B cell (primary cell): ENCODE measurements at regions not wholly inside any gene's neighbourhood (a gene's known extent, or its start where the extent isn't known, plus 50 kb on each side); places are given as distances from the start of the nearest gene placed in this dataset.

Source experiments
- CTCF ChIP-seq: fragments of 200-600 bp; IDR thresholded peaks from one replicate; pipeline ENCODE4 v1.8.0; 2022; ENCODE audit warnings: antibody characterized with exemption, mild to moderate bottlenecking
- EZH2 ChIP-seq: IDR thresholded peaks from 2 replicates; pipeline ENCODE4 v1.6.1; 2012; ENCODE audit warnings: borderline replicate concordance, low read depth, mild to moderate bottlenecking, moderate library complexity, low read length; ENCODE audit not compliant: insufficient read depth, poor library complexity, severe bottlenecking

GRCh38 chr6:19538096-19538495, 299.1 kb upstream of the ID4 start:
- TF ChIP-seq EZH2 (no peak), CTCF (no peak)
